Coronary artery (tissue), 2 donors: ENCODE measurements at regions not wholly inside any gene's neighbourhood (a gene's known extent, or its start where the extent isn't known, plus 50 kb on each side); places are given as distances from the start of the nearest gene placed in this dataset.
"Not testable (repeated sequence)": the region's sequence is repeated elsewhere in the genome, so short reads cannot be mapped to it uniquely, and the experiment has no call there.

Experiments
- DNase-seq: peaks from one replicate; pipeline ENCODE4 v3.0.0-alpha.2; 2017; ENCODE audit warnings: low spot score
- H3K27ac ChIP-seq, 2 donors: fragments of 200-600 bp; sonication (generic); one replicate each; pipeline ENCODE4 v1.5.1; 2016 to 2019
- H3K4me3 ChIP-seq: fragments of 200-600 bp; sonication (generic); 2 replicates; pipeline ENCODE4 v1.5.1; 2016; ENCODE audit warnings: mild to moderate bottlenecking, moderate library complexity
- CTCF ChIP-seq: fragments of 200-600 bp; sonication (generic); IDR thresholded peaks from one replicate; pipeline ENCODE4 v1.5.1; 2019; ENCODE audit warnings: antibody characterized with exemption

DNA sequence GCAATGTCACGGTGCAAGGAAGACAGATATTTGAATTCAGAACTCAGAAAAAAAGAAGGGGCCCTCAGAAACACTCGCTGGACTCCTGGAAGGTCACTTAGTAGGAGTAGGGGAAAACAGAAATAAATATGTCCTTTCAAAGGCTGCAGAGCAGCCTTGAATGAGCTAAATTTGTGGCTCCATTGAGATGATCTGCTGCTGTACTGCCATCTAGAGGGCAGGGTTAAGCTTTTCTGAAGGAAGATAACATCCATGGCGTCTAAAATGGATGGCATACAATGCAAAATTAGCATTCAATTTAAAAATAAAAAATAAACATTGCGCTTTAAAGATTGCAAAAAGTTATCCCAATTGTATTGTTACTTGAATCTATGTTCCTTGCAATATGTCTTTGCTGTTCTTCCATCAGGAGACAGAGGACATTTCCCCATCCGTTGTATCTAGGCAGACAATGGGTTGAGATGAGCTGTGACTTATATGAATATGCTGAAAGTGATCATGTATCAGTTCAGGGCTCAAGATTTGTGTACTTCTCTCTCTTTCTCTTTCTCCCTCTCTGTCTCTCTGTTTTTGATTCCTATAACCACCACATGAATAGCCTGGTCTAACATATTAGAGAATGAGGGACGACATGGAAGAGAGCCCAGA lies 642.2 kb downstream of the SH2D4B start:
- no peak overlapping the region for H3K27ac ChIP-seq
- no peak for TF ChIP-seq CTCF
- no peak for DNase-seq
- no peak overlapping the region for H3K4me3 ChIP-seq

- DNase-seq, result no peak
- no peak for TF ChIP-seq CTCF
- H3K4me3 ChIP-seq, result no peak overlapping the region
- no peak overlapping the region for H3K27ac ChIP-seq
Measured at GRCh38 chr10:81182296-81182695, 644.6 kb downstream of the SH2D4B start.

- no peak for TF ChIP-seq CTCF
- Histone ChIP-seq H3K27ac (no peak overlapping the region), H3K4me3 (no peak overlapping the region)
- DNase-seq, result no peak
Measured at GRCh38 chr10:81192221-81192788, 654.6 kb downstream of the SH2D4B start.

DNA sequence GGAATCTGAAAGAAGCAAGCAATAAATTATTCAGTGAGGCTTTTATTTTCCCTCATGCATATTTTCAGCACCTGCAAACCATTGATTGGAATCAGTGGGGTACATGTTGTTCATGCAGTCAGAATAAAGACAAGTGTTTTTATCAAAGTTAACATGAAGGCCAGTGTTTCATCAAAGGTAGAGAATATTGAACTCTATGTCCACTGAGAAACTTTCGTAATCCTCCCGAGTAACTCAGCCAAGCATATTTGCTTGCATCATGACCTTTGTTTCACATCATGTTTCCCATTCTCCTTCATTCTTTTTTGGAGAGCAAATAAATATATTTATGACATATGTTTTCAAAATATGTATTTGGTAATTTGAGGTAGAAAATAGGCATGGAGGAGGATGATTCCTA lies 663.1 kb downstream of the SH2D4B start:
- no peak for TF ChIP-seq CTCF
- Histone ChIP-seq H3K27ac (no peak overlapping the region), H3K4me3 (no peak overlapping the region)
- no peak for DNase-seq

DNA sequence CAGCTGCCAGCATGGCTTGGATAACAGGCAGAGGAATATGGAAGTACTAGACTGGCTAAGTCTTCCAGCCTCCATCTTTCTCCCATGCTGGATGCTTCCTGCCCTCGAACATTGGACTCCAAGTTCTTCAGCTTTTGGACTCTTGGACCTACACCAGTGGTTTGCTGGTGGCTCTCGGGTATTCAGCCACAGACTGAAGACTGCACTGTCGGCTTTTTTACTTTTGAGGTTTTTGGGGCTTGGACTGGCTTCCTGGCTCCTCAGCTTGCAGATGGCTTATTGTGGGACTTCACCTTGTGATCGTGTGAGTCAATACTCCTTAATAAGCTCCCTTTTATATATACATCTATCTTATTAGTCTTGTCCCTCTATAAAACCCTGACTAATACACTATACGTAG lies 667.6 kb upstream of the NRG3 start:
- H3K27ac ChIP-seq, H3K4me3 ChIP-seq, DNase-seq: not testable (repeated sequence)

DNA sequence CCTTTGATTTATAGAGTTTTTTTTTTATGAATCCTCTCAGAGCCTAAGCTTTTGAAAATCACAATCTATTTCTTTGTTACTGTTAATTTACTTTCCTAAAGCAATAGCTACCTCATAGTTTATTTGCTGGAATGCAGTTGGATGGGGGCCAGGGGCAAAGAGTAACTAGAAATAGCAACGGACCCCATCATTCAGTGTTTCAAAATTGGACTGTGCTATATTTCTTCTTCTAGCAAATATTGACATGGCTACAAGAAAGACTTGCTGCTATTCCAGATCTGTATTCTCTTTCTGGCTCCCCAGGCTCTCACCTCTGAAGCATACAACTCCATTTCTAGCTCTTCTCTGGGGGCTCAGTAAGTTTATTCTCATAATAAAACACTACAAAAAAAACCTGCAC lies 661.6 kb upstream of the NRG3 start:
- Histone ChIP-seq H3K27ac (no peak overlapping the region), H3K4me3 (no peak overlapping the region)
- no peak for TF ChIP-seq CTCF
- no peak for DNase-seq

- no peak for DNase-seq
- Histone ChIP-seq H3K4me3 (no peak overlapping the region), H3K27ac (no peak overlapping the region)
- TF ChIP-seq CTCF, result no peak
Measured at GRCh38 chr10:81215498-81215897, 659.5 kb upstream of the NRG3 start.
